ENCODE measurements at regions not wholly inside any gene's neighbourhood (a gene's known extent, or its start where the extent isn't known, plus 50 kb on each side); places are given as distances from the start of the nearest gene placed in this dataset.

DNA sequence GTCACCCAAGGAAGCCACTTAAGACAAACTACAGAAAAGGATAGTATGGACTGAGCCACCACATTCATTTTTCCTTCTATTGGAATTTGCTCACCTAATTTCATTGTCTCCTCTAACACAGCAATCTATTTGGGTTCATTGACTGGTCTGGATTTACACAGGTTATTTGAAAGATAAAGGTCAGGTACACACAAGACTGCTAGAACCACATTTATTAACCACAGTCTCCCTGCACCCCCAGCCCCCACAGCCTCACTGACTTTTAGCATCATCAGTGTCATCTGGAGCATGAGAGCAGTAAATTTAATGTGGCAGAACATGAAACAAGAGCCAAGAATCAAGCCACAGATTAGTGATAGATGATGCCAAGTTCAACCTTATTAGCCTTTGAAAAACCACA lies 226.9 kb upstream of the GYPC start:
- Histone ChIP-seq H3K36me3 (ENCODE audit: control insufficient read depth in 4 of 4, insufficient read depth in 3 of 4, low read depth in 1 of 4, low read length in 3 of 4) (no peaks in the 10 kb centered on the region), H3K9me3 (ENCODE audit: control insufficient read depth in 4 of 4, low read length in 3 of 4) (no peaks in the 10 kb centered on the region), H3K27me3 (ENCODE audit: control insufficient read depth in 4 of 4, insufficient read depth in 4 of 4, low read length in 3 of 4) (no peaks in the 10 kb centered on the region), H3K4me3 (ENCODE audit: low read depth in 1 of 3, low read length in 3 of 3) (no peak overlapping the region), H3K27ac (ENCODE audit: low read depth in 1 of 2, low read length in 2 of 2) (no peak overlapping the region), H3K9ac (ENCODE audit: low read depth in 1 of 2, low read length in 2 of 2) (no peak overlapping the region), H3K4me1 (ENCODE audit: control insufficient read depth in 4 of 4, insufficient read depth in 4 of 4, low read length in 3 of 4) (peaks cover 3 to 20% (median 12%) of the 10 kb centered on the region in 4 donors)
- TF ChIP-seq HNF4A (conservative IDR thresholded peaks at IDR 0.05) (peak in 1 of 2 donors; percentile 50), YY1 (IDR thresholded peaks at IDR 0.05) (no peak), RXRA (IDR thresholded peaks at IDR 0.05) (peak in 1 of 2 donors; percentile 66)
- DNase-seq (ENCODE audit: low spot score): no peak

DNA sequence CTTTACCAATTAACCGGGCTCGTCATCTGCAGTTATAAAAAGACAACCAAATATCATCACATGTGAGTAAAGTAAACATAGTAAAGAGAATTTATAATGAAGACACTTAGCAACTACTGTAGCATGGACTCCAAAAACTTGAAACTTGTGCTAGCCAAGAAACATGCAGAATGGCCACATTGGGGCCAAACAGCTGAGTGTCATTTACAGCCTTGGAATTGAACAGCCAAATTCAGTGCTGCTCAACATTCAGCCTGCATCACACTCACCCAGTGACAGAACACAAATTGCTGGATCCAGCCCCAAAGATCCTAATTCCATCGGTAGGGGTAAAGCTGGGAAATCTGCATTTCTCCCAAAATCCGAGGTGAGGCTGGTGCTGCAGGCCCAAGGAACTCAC lies 224.8 kb upstream of the GYPC start:
- Histone ChIP-seq H3K27ac (ENCODE audit: low read depth in 1 of 2, low read length in 2 of 2) (no peak overlapping the region), H3K9me3 (ENCODE audit: control insufficient read depth in 4 of 4, low read length in 3 of 4) (no peaks in the 10 kb centered on the region), H3K36me3 (ENCODE audit: control insufficient read depth in 4 of 4, insufficient read depth in 3 of 4, low read depth in 1 of 4, low read length in 3 of 4) (no peaks in the 10 kb centered on the region), H3K9ac (ENCODE audit: low read depth in 1 of 2, low read length in 2 of 2) (no peak overlapping the region), H3K4me1 (ENCODE audit: control insufficient read depth in 4 of 4, insufficient read depth in 4 of 4, low read length in 3 of 4) (peaks cover 3 to 14% (median 9%) of the 10 kb centered on the region in 4 donors), H3K4me3 (ENCODE audit: low read depth in 1 of 3, low read length in 3 of 3) (no peak overlapping the region), H3K27me3 (ENCODE audit: control insufficient read depth in 4 of 4, insufficient read depth in 4 of 4, low read length in 3 of 4) (no peaks in the 10 kb centered on the region)
- DNase-seq (ENCODE audit: low spot score): no peak
- TF ChIP-seq EGR1 (IDR thresholded peaks at IDR 0.05; ENCODE audit: low read depth in 2 of 2) (no peak), NR2F2 (IDR thresholded peaks at IDR 0.05) (no peak), JUND (IDR thresholded peaks at IDR 0.05) (no peak), FOXA1 (IDR thresholded peaks at IDR 0.05) (no peak), FOXA2 (IDR thresholded peaks at IDR 0.05) (no peak), HNF4A (conservative IDR thresholded peaks at IDR 0.05) (no peak)
- TF ChIP-seq, protein P1, sequence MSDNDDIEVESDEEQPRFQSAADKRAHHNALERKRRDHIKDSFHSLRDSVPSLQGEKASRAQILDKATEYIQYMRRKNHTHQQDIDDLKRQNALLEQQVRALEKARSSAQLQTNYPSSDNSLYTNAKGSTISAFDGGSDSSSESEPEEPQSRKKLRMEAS (IDR thresholded peaks at IDR 0.05): no peak
- TF ChIP-seq, protein P2, sequence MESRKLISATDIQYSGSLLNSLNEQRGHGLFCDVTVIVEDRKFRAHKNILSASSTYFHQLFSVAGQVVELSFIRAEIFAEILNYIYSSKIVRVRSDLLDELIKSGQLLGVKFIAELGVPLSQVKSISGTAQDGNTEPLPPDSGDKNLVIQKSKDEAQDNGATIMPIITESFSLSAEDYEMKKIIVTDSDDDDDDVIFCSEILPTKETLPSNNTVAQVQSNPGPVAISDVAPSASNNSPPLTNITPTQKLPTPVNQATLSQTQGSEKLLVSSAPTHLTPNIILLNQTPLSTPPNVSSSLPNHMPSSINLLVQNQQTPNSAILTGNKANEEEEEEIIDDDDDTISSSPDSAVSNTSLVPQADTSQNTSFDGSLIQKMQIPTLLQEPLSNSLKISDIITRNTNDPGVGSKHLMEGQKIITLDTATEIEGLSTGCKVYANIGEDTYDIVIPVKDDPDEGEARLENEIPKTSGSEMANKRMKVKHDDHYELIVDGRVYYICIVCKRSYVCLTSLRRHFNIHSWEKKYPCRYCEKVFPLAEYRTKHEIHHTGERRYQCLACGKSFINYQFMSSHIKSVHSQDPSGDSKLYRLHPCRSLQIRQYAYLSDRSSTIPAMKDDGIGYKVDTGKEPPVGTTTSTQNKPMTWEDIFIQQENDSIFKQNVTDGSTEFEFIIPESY (IDR thresholded peaks at IDR 0.05): no peak
- WGBS: 89% methylated on average over 4 of the region's 4 CpGs

DNA sequence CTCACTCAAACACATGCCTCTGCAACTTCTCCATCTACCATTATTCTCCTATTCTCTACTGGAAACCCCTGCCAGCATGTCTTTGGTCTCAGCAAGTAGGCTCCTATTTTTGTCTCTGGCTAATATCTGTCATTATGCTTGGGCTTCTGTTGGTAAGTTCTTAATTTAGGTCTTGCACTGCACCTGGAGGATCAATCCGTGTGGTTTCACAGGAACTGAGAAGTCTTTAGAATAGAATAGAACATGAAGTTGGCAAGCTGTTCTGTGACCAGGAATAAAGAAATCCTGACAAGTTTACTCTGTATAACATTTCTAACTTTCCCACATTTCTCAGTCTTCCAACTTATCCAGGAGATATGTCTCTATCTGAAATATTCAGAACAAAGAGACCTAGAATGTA lies 219.5 kb upstream of the GYPC start:
- Histone ChIP-seq H3K36me3 (ENCODE audit: control insufficient read depth in 4 of 4, insufficient read depth in 3 of 4, low read depth in 1 of 4, low read length in 3 of 4) (no peaks in the 10 kb centered on the region), H3K9me3 (ENCODE audit: control insufficient read depth in 4 of 4, low read length in 3 of 4) (no peaks in the 10 kb centered on the region), H3K27me3 (ENCODE audit: control insufficient read depth in 4 of 4, insufficient read depth in 4 of 4, low read length in 3 of 4) (no peaks in the 10 kb centered on the region), H3K9ac (ENCODE audit: low read depth in 1 of 2, low read length in 2 of 2) (no peak overlapping the region), H3K4me1 (ENCODE audit: control insufficient read depth in 4 of 4, insufficient read depth in 4 of 4, low read length in 3 of 4) (no peaks in the 10 kb centered on the region), H3K27ac (ENCODE audit: low read depth in 1 of 2, low read length in 2 of 2) (no peak overlapping the region), H3K4me3 (ENCODE audit: low read depth in 1 of 3, low read length in 3 of 3) (no peak overlapping the region)
- WGBS: 88% methylated on average over 1 of the region's 1 CpG
- TF ChIP-seq, protein P3, sequence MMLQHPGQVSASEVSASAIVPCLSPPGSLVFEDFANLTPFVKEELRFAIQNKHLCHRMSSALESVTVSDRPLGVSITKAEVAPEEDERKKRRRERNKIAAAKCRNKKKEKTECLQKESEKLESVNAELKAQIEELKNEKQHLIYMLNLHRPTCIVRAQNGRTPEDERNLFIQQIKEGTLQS (IDR thresholded peaks at IDR 0.05): no peak
- TF ChIP-seq YY1 (IDR thresholded peaks at IDR 0.05) (no peak), HNF4G (IDR thresholded peaks at IDR 0.05) (no peak), RXRA (IDR thresholded peaks at IDR 0.05) (no peak), GABPA (IDR thresholded peaks at IDR 0.05 in 1 of 2, conservative IDR thresholded peaks at IDR 0.05 in 1 of 2) (no peak), JUND (IDR thresholded peaks at IDR 0.05) (no peak), FOXA2 (IDR thresholded peaks at IDR 0.05) (no peak), FOXA1 (IDR thresholded peaks at IDR 0.05) (no peak), NR2F2 (IDR thresholded peaks at IDR 0.05) (no peak)
- TF ChIP-seq, protein P4, sequence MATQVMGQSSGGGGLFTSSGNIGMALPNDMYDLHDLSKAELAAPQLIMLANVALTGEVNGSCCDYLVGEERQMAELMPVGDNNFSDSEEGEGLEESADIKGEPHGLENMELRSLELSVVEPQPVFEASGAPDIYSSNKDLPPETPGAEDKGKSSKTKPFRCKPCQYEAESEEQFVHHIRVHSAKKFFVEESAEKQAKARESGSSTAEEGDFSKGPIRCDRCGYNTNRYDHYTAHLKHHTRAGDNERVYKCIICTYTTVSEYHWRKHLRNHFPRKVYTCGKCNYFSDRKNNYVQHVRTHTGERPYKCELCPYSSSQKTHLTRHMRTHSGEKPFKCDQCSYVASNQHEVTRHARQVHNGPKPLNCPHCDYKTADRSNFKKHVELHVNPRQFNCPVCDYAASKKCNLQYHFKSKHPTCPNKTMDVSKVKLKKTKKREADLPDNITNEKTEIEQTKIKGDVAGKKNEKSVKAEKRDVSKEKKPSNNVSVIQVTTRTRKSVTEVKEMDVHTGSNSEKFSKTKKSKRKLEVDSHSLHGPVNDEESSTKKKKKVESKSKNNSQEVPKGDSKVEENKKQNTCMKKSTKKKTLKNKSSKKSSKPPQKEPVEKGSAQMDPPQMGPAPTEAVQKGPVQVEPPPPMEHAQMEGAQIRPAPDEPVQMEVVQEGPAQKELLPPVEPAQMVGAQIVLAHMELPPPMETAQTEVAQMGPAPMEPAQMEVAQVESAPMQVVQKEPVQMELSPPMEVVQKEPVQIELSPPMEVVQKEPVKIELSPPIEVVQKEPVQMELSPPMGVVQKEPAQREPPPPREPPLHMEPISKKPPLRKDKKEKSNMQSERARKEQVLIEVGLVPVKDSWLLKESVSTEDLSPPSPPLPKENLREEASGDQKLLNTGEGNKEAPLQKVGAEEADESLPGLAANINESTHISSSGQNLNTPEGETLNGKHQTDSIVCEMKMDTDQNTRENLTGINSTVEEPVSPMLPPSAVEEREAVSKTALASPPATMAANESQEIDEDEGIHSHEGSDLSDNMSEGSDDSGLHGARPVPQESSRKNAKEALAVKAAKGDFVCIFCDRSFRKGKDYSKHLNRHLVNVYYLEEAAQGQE (IDR thresholded peaks at IDR 0.05): no peak
- no peak for DNase-seq (ENCODE audit: low spot score)
